OCI-LY7 (cell line): ENCODE measurements at regions not wholly inside any gene's neighbourhood (a gene's known extent, or its start where the extent isn't known, plus 50 kb on each side); places are given as distances from the start of the nearest gene placed in this dataset.

Experiments used
- CTCF ChIP-seq: fragments of 200-600 bp; sonication (generic); conservative IDR thresholded peaks from 2 replicates; pipeline ENCODE4 v1.5.1; 2014; ENCODE audit warnings: mild to moderate bottlenecking, antibody characterized with exemption, low read length, moderate library complexity, mixed read lengths
- EZH2phosphoT487 ChIP-seq: fragments of 200-600 bp; sonication (generic); IDR thresholded peaks from 2 replicates; pipeline ENCODE4 v1.6.1; 2018; ENCODE audit warnings: low read depth, borderline replicate concordance, mild to moderate bottlenecking, mixed run types, antibody characterized with exemption, low read length, moderate library complexity, mixed read lengths

- TF ChIP-seq CTCF (no peak), EZH2phosphoT487 (no peak)
Observed at GRCh38 chr7:52455571-52455970, 579.9 kb upstream of the POM121L12 start.
